ENCODE measurements at regions not wholly inside any gene's neighbourhood (a gene's known extent, or its start where the extent isn't known, plus 50 kb on each side); places are given as distances from the start of the nearest gene placed in this dataset.

DNA sequence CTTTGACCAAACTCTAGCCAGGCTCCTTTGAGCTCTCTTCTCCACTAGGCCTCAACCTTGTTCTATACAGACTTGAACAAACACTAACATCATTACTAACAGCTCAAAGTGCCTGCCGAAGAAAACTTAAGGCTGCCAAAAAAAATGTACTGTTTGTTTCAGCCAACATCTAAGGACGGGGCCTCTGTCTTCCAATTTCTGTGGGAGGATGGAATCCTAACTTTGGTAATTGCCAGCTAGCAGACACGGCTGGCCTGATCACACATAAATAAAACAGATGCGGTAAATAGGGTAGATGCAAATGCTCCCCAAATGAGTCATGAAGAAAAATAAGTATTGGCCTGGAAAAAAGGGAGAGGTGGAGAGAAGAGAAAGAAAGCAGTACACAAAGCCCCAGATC lies 394.3 kb downstream of the TMEM135 start:
- no peak overlapping the region for H3K27ac ChIP-seq (ENCODE audit: low read length)
- H3F3A ChIP-seq (ENCODE audit: insufficient read depth, low read length): no peaks in the 10 kb centered on the region
- H3K36me3 ChIP-seq (replicated peaks; ENCODE audit: insufficient read depth, low read length): no peaks in the 10 kb centered on the region
- H3K4me2 ChIP-seq (ENCODE audit: low read depth, low read length): no peak overlapping the region
- H2AFZ ChIP-seq (ENCODE audit: low read length): no peak overlapping the region
- no peak for TF ChIP-seq EZH2phosphoT487 (IDR thresholded peaks at IDR 0.05; ENCODE audit: low read length)
- no peak for TF ChIP-seq EZH2 (optimal IDR thresholded peaks at IDR 0.05; ENCODE audit: low read depth, low read length)
- H3K4me3 ChIP-seq (ENCODE audit: low read length): no peak overlapping the region
- no peaks in the 10 kb centered on the region for H3K9me3 ChIP-seq (replicated peaks; ENCODE audit: insufficient read depth, low read length)
- no peak overlapping the region for H3K9ac ChIP-seq (ENCODE audit: low read length)
- no peaks in the 10 kb centered on the region for H3K27me3 ChIP-seq (replicated peaks; ENCODE audit: insufficient read depth, low read length)
- no peaks in the 10 kb centered on the region for H3K79me2 ChIP-seq (ENCODE audit: low read length)
- H3K4me1 ChIP-seq (ENCODE audit: low read length): no peaks in the 10 kb centered on the region
- no peaks in the 10 kb centered on the region for H4K20me1 ChIP-seq (ENCODE audit: insufficient read depth, low read length)
- no peak for DNase-seq
- H3K9me2 ChIP-seq (replicated peaks; ENCODE audit: insufficient read depth, low read length): no peaks in the 10 kb centered on the region

DNA sequence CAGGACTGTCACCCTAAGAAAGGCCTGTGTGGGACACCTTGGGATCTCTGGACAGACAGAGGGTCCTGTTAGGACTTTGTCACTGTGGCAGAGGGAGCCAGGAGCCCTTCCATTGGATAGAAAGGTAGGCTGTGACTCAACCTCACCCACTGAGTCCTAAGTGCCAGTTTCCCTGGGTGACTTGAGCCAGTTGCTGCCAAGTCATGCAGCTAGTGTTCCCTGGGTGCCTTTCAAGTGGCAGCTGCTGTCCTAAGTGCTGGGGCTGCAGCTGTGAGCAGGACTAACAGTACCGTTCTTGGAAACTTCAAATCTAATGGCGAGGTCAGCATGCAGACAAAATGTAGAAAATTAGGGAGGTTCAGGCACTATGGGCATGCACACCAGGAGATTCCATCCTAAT lies 393.7 kb downstream of the TMEM135 start:
- Histone ChIP-seq H3K9me2 (replicated peaks; ENCODE audit: insufficient read depth, low read length) (no peaks in the 10 kb centered on the region), H3K4me3 (ENCODE audit: low read length) (no peak overlapping the region), H3K4me1 (ENCODE audit: low read length) (no peaks in the 10 kb centered on the region), H3K36me3 (replicated peaks; ENCODE audit: insufficient read depth, low read length) (no peaks in the 10 kb centered on the region), H3K27ac (ENCODE audit: low read length) (no peak overlapping the region), H4K20me1 (ENCODE audit: insufficient read depth, low read length) (no peaks in the 10 kb centered on the region), H3K9me3 (replicated peaks; ENCODE audit: insufficient read depth, low read length) (no peaks in the 10 kb centered on the region), H3K4me2 (ENCODE audit: low read depth, low read length) (no peak overlapping the region), H3K9ac (ENCODE audit: low read length) (no peak overlapping the region), H3F3A (ENCODE audit: insufficient read depth, low read length) (no peaks in the 10 kb centered on the region), H3K27me3 (replicated peaks; ENCODE audit: insufficient read depth, low read length) (no peaks in the 10 kb centered on the region), H2AFZ (ENCODE audit: low read length) (no peak overlapping the region), H3K79me2 (ENCODE audit: low read length) (no peaks in the 10 kb centered on the region)
- TF ChIP-seq EZH2 (optimal IDR thresholded peaks at IDR 0.05; ENCODE audit: low read depth, low read length) (no peak), EZH2phosphoT487 (IDR thresholded peaks at IDR 0.05; ENCODE audit: low read length) (no peak)
- TF ChIP-seq, protein P1, sequence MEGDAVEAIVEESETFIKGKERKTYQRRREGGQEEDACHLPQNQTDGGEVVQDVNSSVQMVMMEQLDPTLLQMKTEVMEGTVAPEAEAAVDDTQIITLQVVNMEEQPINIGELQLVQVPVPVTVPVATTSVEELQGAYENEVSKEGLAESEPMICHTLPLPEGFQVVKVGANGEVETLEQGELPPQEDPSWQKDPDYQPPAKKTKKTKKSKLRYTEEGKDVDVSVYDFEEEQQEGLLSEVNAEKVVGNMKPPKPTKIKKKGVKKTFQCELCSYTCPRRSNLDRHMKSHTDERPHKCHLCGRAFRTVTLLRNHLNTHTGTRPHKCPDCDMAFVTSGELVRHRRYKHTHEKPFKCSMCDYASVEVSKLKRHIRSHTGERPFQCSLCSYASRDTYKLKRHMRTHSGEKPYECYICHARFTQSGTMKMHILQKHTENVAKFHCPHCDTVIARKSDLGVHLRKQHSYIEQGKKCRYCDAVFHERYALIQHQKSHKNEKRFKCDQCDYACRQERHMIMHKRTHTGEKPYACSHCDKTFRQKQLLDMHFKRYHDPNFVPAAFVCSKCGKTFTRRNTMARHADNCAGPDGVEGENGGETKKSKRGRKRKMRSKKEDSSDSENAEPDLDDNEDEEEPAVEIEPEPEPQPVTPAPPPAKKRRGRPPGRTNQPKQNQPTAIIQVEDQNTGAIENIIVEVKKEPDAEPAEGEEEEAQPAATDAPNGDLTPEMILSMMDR (IDR thresholded peaks at IDR 0.05; ENCODE audit: low read length): no peak
- no peak for DNase-seq

DNA sequence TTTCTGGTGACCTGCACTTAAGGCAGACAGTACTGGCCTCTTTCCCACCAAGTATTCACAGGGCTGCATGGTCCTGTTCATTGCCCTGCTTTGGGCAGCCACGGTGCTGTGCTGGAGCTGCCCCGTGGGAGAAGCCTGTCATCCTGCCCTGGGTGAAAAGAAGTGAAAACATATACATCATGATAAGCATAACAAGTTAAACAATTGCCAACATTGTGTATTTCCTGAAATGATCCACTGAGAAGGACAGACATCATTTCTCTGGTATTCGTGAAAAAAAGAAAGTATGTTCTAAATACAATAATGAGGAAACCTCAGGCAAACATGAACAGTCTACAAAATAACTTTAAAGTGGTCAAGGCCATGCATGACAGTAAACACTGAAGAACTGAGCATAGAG lies 393.1 kb downstream of the TMEM135 start:
- Histone ChIP-seq H4K20me1 (ENCODE audit: insufficient read depth, low read length) (no peaks in the 10 kb centered on the region), H3K4me1 (ENCODE audit: low read length) (no peaks in the 10 kb centered on the region), H3K4me2 (ENCODE audit: low read depth, low read length) (no peak overlapping the region), H3K9me2 (replicated peaks; ENCODE audit: insufficient read depth, low read length) (no peaks in the 10 kb centered on the region), H3K4me3 (ENCODE audit: low read length) (no peak overlapping the region), H3K9ac (ENCODE audit: low read length) (no peak overlapping the region), H3K79me2 (ENCODE audit: low read length) (no peaks in the 10 kb centered on the region), H3F3A (ENCODE audit: insufficient read depth, low read length) (no peaks in the 10 kb centered on the region), H3K27ac (ENCODE audit: low read length) (no peak overlapping the region), H2AFZ (ENCODE audit: low read length) (no peak overlapping the region), H3K36me3 (replicated peaks; ENCODE audit: insufficient read depth, low read length) (no peaks in the 10 kb centered on the region), H3K9me3 (replicated peaks; ENCODE audit: insufficient read depth, low read length) (no peaks in the 10 kb centered on the region), H3K27me3 (replicated peaks; ENCODE audit: insufficient read depth, low read length) (no peaks in the 10 kb centered on the region)
- no peak for DNase-seq
- TF ChIP-seq, protein P1 (IDR thresholded peaks at IDR 0.05; ENCODE audit: low read length): no peak
- TF ChIP-seq EZH2 (optimal IDR thresholded peaks at IDR 0.05; ENCODE audit: low read depth, low read length): no peak
- TF ChIP-seq EZH2phosphoT487 (IDR thresholded peaks at IDR 0.05; ENCODE audit: low read length): no peak

DNA sequence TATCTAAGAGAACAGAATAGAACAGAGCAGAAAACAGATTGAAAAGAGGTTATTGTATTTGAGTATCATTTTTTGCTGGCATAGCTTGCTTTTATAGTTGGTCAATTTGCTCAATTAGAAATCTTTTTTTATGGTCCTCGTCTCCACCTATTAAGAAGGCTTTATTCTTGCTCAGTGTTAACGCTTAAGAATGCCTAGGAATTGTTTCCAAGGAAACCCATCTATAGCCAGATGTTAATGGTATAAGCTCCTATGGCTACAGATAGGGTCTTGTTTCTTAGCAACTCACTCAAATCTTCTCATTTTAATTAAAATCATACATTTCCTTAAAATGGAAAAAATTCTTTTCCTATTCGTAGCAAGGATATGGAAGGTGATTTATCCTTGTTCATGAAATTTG lies 392.3 kb downstream of the TMEM135 start:
- no peaks in the 10 kb centered on the region for H3K9me3 ChIP-seq (replicated peaks; ENCODE audit: insufficient read depth, low read length)
- H3F3A ChIP-seq (ENCODE audit: insufficient read depth, low read length): no peaks in the 10 kb centered on the region
- H3K27me3 ChIP-seq (replicated peaks; ENCODE audit: insufficient read depth, low read length): no peaks in the 10 kb centered on the region
- H3K79me2 ChIP-seq (ENCODE audit: low read length): no peaks in the 10 kb centered on the region
- H3K4me1 ChIP-seq (ENCODE audit: low read length): no peaks in the 10 kb centered on the region
- no peaks in the 10 kb centered on the region for H4K20me1 ChIP-seq (ENCODE audit: insufficient read depth, low read length)
- H3K9ac ChIP-seq (ENCODE audit: low read length): no peak overlapping the region
- H3K4me3 ChIP-seq (ENCODE audit: low read length): no peak overlapping the region
- H3K9me2 ChIP-seq (replicated peaks; ENCODE audit: insufficient read depth, low read length): no peaks in the 10 kb centered on the region
- no peak overlapping the region for H3K27ac ChIP-seq (ENCODE audit: low read length)
- no peak overlapping the region for H2AFZ ChIP-seq (ENCODE audit: low read length)
- H3K36me3 ChIP-seq (replicated peaks; ENCODE audit: insufficient read depth, low read length): no peaks in the 10 kb centered on the region
- no peak overlapping the region for H3K4me2 ChIP-seq (ENCODE audit: low read depth, low read length)
- TF ChIP-seq EZH2 (optimal IDR thresholded peaks at IDR 0.05; ENCODE audit: low read depth, low read length) (no peak), EZH2phosphoT487 (IDR thresholded peaks at IDR 0.05; ENCODE audit: low read length) (no peak)
- TF ChIP-seq, protein P1 (IDR thresholded peaks at IDR 0.05; ENCODE audit: low read length): no peak
- no peak for DNase-seq

All from MM.1S (cell line).